ENCODE measurements at regions not wholly inside any gene's neighbourhood (a gene's known extent, or its start where the extent isn't known, plus 50 kb on each side); places are given as distances from the start of the nearest gene placed in this dataset.

- POLR2A ChIA-PET, result no interaction called here
- no peak for TF ChIP-seq CTCF (IDR thresholded peaks at IDR 0.05)
Measured at GRCh38 chr5:5925191-5925590, 453.2 kb downstream of the MED10 start.

GRCh38 chr5:5919411-5919810 lies 458.9 kb downstream of the MED10 start:
- no peak overlapping the region for H3K27ac Mint-ChIP-seq
- POLR2A ChIA-PET, result no interaction called here
- no peaks in the 10 kb centered on the region for H3K36me3 Mint-ChIP-seq (ENCODE audit: low read depth)
- CTCF ChIA-PET, result no interaction called here
- no peaks in the 10 kb centered on the region for H3K27me3 Mint-ChIP-seq
- no peak for TF ChIP-seq CTCF (IDR thresholded peaks at IDR 0.05)
- intact Hi-C loops (cut with micrococcal nuclease), result no loop called here
- H3K9me3 Mint-ChIP-seq, result no peaks in the 10 kb centered on the region
- DNase-seq (no peak), ATAC-seq (no peak)
- no peak overlapping the region for H3K4me3 Mint-ChIP-seq
- no peaks in the 10 kb centered on the region for H3K4me1 Mint-ChIP-seq (ENCODE audit: low read depth)

More at GRCh38 chr5:5925191-5925590, 453.2 kb downstream of the MED10 start:
- intact Hi-C loops (cut with micrococcal nuclease), result no loop called here
- no peak overlapping the region for H3K4me3 Mint-ChIP-seq
- ATAC-seq (no peak), DNase-seq (no peak)
- CTCF ChIA-PET, result no interaction called here
- H3K27ac Mint-ChIP-seq, result no peak overlapping the region
- H3K36me3 Mint-ChIP-seq (ENCODE audit: low read depth), result no peaks in the 10 kb centered on the region
- H3K9me3 Mint-ChIP-seq, result no peaks in the 10 kb centered on the region
- H3K27me3 Mint-ChIP-seq, result peaks cover 4% of the 10 kb centered on the region
- H3K4me1 Mint-ChIP-seq (ENCODE audit: low read depth), result no peaks in the 10 kb centered on the region

- ATAC-seq (no peak), DNase-seq (no peak)
- no peaks in the 10 kb centered on the region for H3K36me3 Mint-ChIP-seq (ENCODE audit: low read depth)
- peaks cover 4% of the 10 kb centered on the region for H3K27me3 Mint-ChIP-seq
- no peaks in the 10 kb centered on the region for H3K4me1 Mint-ChIP-seq (ENCODE audit: low read depth)
- H3K9me3 Mint-ChIP-seq, result peaks cover 2% of the 10 kb centered on the region
- H3K27ac Mint-ChIP-seq, result no peak overlapping the region
- POLR2A ChIA-PET, result interaction anchor here (0.6 kb wide), 1 partner anchor 274 kb away, joined by 5 read pairs; no protein-coding TSS in a partner anchor
- TF ChIP-seq CTCF (IDR thresholded peaks at IDR 0.05), result no peak
- no peak overlapping the region for H3K4me3 Mint-ChIP-seq
- intact Hi-C loops (cut with micrococcal nuclease), result no loop called here
- CTCF ChIA-PET, result no interaction called here
Measured at GRCh38 chr5:5906778-5907177, 471.6 kb downstream of the MED10 start.

- H3K27me3 Mint-ChIP-seq, result peaks cover 4% of the 10 kb centered on the region
- intact Hi-C loops (cut with micrococcal nuclease), result no loop called here
- ChIA-PET CTCF (no interaction called here), POLR2A (no interaction called here)
- H3K36me3 Mint-ChIP-seq (ENCODE audit: low read depth), result no peaks in the 10 kb centered on the region
- TF ChIP-seq CTCF (IDR thresholded peaks at IDR 0.05), result no peak
- ATAC-seq, result no peak
- no peaks in the 10 kb centered on the region for H3K4me1 Mint-ChIP-seq (ENCODE audit: low read depth)
- H3K4me3 Mint-ChIP-seq, result no peak overlapping the region
- peaks cover 2% of the 10 kb centered on the region for H3K9me3 Mint-ChIP-seq
- no peak for DNase-seq
- no peak overlapping the region for H3K27ac Mint-ChIP-seq
Measured at GRCh38 chr5:5905186-5905585, 473.2 kb downstream of the MED10 start.

- POLR2A ChIA-PET, result no interaction called here
- CTCF ChIA-PET, result interaction anchor here (1.2 kb wide), 1 partner anchor 13 kb away, joined by 3 read pairs; no protein-coding TSS in a partner anchor
- no peak for DNase-seq
- peaks cover 2% of the 10 kb centered on the region for H3K9me3 Mint-ChIP-seq
- H3K4me1 Mint-ChIP-seq (ENCODE audit: low read depth), result no peaks in the 10 kb centered on the region
- peaks cover 2% of the 10 kb centered on the region for H3K27me3 Mint-ChIP-seq
- no peak overlapping the region for H3K4me3 Mint-ChIP-seq
- intact Hi-C loops (cut with micrococcal nuclease), result no loop called here
- no peak for ATAC-seq
- no peak overlapping the region for H3K27ac Mint-ChIP-seq
- H3K36me3 Mint-ChIP-seq (ENCODE audit: low read depth), result no peaks in the 10 kb centered on the region
- TF ChIP-seq CTCF (IDR thresholded peaks at IDR 0.05), result no peak
Measured at GRCh38 chr5:5904113-5904512, 474.2 kb downstream of the MED10 start.

All from activated CD8-positive, alpha-beta T cell treated with anti-CD3 and anti-CD28 coated beads for 36 hours (primary cell).